GM23248 (cell line): ENCODE measurements at regions not wholly inside any gene's neighbourhood (a gene's known extent, or its start where the extent isn't known, plus 50 kb on each side); places are given as distances from the start of the nearest gene placed in this dataset.

Source experiments
- DNase-seq: peaks from one replicate; pipeline ENCODE4 v3.0.0-alpha.2; 2015
- H2AFZ ChIP-seq: fragments of 200-600 bp; sonication (generic); 2 replicates; pipeline ENCODE4 v1.6.1; 2016; ENCODE audit warnings: antibody characterized with exemption
- H3F3A ChIP-seq: fragments of 200-600 bp; sonication (generic); 2 replicates; pipeline ENCODE4 v1.6.1; 2016; ENCODE audit warnings: mild to moderate bottlenecking, antibody characterized with exemption, mixed run types; ENCODE audit not compliant: insufficient read depth
- H3K27ac ChIP-seq: fragments of 200-600 bp; sonication (generic); 2 replicates; pipeline ENCODE4 v1.5.1; 2016; ENCODE audit warnings: mild to moderate bottlenecking
- H3K27me3 ChIP-seq: fragments of 200-600 bp; sonication (generic); replicated peaks from 2 replicates; pipeline ENCODE4 v1.6.1; 2016; ENCODE audit warnings: mild to moderate bottlenecking; ENCODE audit not compliant: insufficient read depth
- H3K36me3 ChIP-seq: fragments of 200-600 bp; sonication (generic); 2 replicates; pipeline ENCODE4 v1.6.1; 2016; ENCODE audit warnings: low read depth, mild to moderate bottlenecking
- H3K4me1 ChIP-seq: fragments of 200-600 bp; sonication (generic); 2 replicates; pipeline ENCODE4 v1.6.1; 2016; ENCODE audit warnings: mild to moderate bottlenecking; ENCODE audit not compliant: insufficient read depth
- H3K4me2 ChIP-seq: fragments of 200-600 bp; sonication (generic); one replicate; pipeline ENCODE4 v1.6.1; 2016; ENCODE audit warnings: mild to moderate bottlenecking; ENCODE audit not compliant: unreplicated experiment
- H3K4me3 ChIP-seq: fragments of 200-600 bp; sonication (generic); 2 replicates; pipeline ENCODE4 v1.5.1; 2016; ENCODE audit warnings: mild to moderate bottlenecking
- H3K79me2 ChIP-seq: fragments of 200-600 bp; sonication (generic); 2 replicates; pipeline ENCODE4 v1.6.1; 2016; ENCODE audit warnings: mild to moderate bottlenecking; ENCODE audit not compliant: insufficient read depth
- H3K9ac ChIP-seq: fragments of 200-600 bp; sonication (generic); 2 replicates; pipeline ENCODE4 v1.6.1; 2016; ENCODE audit warnings: mild to moderate bottlenecking
- H3K9me2 ChIP-seq: fragments of 200-600 bp; sonication (generic); 2 replicates; pipeline ENCODE4 v1.6.1; 2016; ENCODE audit warnings: mixed run types, mild to moderate bottlenecking, moderate library complexity; ENCODE audit not compliant: insufficient read depth
- H3K9me3 ChIP-seq: fragments of 200-600 bp; sonication (generic); one replicate; pipeline ENCODE4 v1.6.1; 2017; ENCODE audit warnings: low read depth
- H4K20me1 ChIP-seq: fragments of 200-600 bp; sonication (generic); 2 replicates; pipeline ENCODE4 v1.6.0; 2016; ENCODE audit not compliant: insufficient read depth
- EZH2 ChIP-seq: fragments of 200-600 bp; sonication (generic); IDR thresholded peaks from 2 replicates; pipeline ENCODE4 v1.6.1; 2018; ENCODE audit warnings: antibody characterized with exemption, mild to moderate bottlenecking; ENCODE audit not compliant: insufficient read depth, poor library complexity, severe bottlenecking
- EZH2phosphoT487 ChIP-seq: fragments of 200-600 bp; sonication (generic); IDR thresholded peaks from 2 replicates; pipeline ENCODE4 v1.6.1; 2018; ENCODE audit warnings: antibody characterized with exemption, moderate library complexity, mild to moderate bottlenecking, low read depth; ENCODE audit not compliant: insufficient read depth
- WGBS, 2 experiments: methylation state at CpG; one replicate each; pipeline ENCODE4 v1.1.6; 2015 to 2017; ENCODE audit warnings: low lambda C conversion rate in 2 of 2, low coverage in 1 of 2; ENCODE audit errors: missing lambda C conversion rate in 2 of 2; 5-methylcytosine and 5-hydroxymethylcytosine counted together
- in situ Hi-C: fragments of 300-500 bp; cut with MboI; formaldehyde crosslinking; loops from 2 replicates; pipeline ENCODE4 v1.15.0; 2020

GRCh38 chr3:154973851-154974250 lies 106.3 kb upstream of the MME start:
- peaks cover 50% of the 10 kb centered on the region for H3K4me1 ChIP-seq
- H3K27ac ChIP-seq, result 0 out of 2 replicates have a peak overlapping the region, but pooled peaks have one; percentile 95
- no peak overlapping the region for H3K4me2 ChIP-seq
- H4K20me1 ChIP-seq, result no peaks in the 10 kb centered on the region
- in situ Hi-C loops, result no loop called here
- H2AFZ ChIP-seq, result peak overlapping the region; percentile 18; the same call in 1 of the 2 replicates
- TF ChIP-seq EZH2phosphoT487, result no peak
- no peak for TF ChIP-seq EZH2
- WGBS, 2 experiments, result 63 to 65% methylated on average over 3 of the region's 3 CpGs
- no peak overlapping the region for H3K9ac ChIP-seq
- H3K4me3 ChIP-seq, result no peak overlapping the region
- no peak for DNase-seq
- 0 out of 2 replicates have a peak, but pooled peaks cover 6% of the 10 kb centered on the region for H3K9me2 ChIP-seq
- no peaks in the 10 kb centered on the region for H3K36me3 ChIP-seq
- no peaks in the 10 kb centered on the region for H3K79me2 ChIP-seq
- H3F3A ChIP-seq, result peaks cover 35% of the 10 kb centered on the region
- no peaks in the 10 kb centered on the region for H3K9me3 ChIP-seq
- H3K27me3 ChIP-seq, result no peaks in the 10 kb centered on the region

GRCh38 chr3:154972951-154973350 lies 107.2 kb upstream of the MME start:
- H3K36me3 ChIP-seq, result no peaks in the 10 kb centered on the region
- in situ Hi-C loops, result no loop called here
- peak overlapping the region; percentile 29 for H2AFZ ChIP-seq
- H3K9ac ChIP-seq, result no peak overlapping the region
- peak; percentile 31 for DNase-seq
- peak overlapping the region; percentile 95 for H3K27ac ChIP-seq
- H3K4me3 ChIP-seq, result no peak overlapping the region
- H3K27me3 ChIP-seq, result no peaks in the 10 kb centered on the region
- no peaks in the 10 kb centered on the region for H3K79me2 ChIP-seq
- H3K4me1 ChIP-seq, result peaks cover 57% of the 10 kb centered on the region
- H3K9me3 ChIP-seq, result no peaks in the 10 kb centered on the region
- H3K9me2 ChIP-seq, result 0 out of 2 replicates have a peak, but pooled peaks cover 6% of the 10 kb centered on the region
- peak overlapping the region; percentile 83 for H3K4me2 ChIP-seq
- H4K20me1 ChIP-seq, result no peaks in the 10 kb centered on the region
- WGBS, 2 experiments, result 96 to 100% methylated on average over 1 of the region's 1 CpG
- H3F3A ChIP-seq, result peaks cover 35% of the 10 kb centered on the region
- no peak for TF ChIP-seq EZH2
- no peak for TF ChIP-seq EZH2phosphoT487

GRCh38 chr3:154971771-154972326 lies 108.3 kb upstream of the MME start:
- WGBS, 2 experiments, result 0 to 2% methylated on average over 2 of the region's 2 CpGs
- in situ Hi-C loops, result no loop called here
- Histone ChIP-seq H3K27me3 (no peaks in the 10 kb centered on the region), H3F3A (peaks cover 35% of the 10 kb centered on the region), H3K9me3 (no peaks in the 10 kb centered on the region), H3K4me2 (peak overlapping the region; percentile 83), H3K4me3 (peak overlapping the region; percentile 47), H2AFZ (peak overlapping the region; percentile 31), H3K9me2 (0 out of 2 replicates have a peak, but pooled peaks cover 6% of the 10 kb centered on the region), H3K4me1 (peaks cover 67% of the 10 kb centered on the region), H3K27ac (peak overlapping the region; percentile 95), H3K9ac (peak overlapping the region; percentile 75), H3K79me2 (no peaks in the 10 kb centered on the region), H3K36me3 (no peaks in the 10 kb centered on the region), H4K20me1 (no peaks in the 10 kb centered on the region)
- no peak for TF ChIP-seq EZH2phosphoT487
- DNase-seq, result peak; percentile 79

GRCh38 chr3:154971341-154971740 lies 108.8 kb upstream of the MME start:
- Histone ChIP-seq H3K4me2 (peak overlapping the region; percentile 83), H3K79me2 (no peaks in the 10 kb centered on the region), H3K9me3 (no peaks in the 10 kb centered on the region), H2AFZ (peak overlapping the region; percentile 31), H3K36me3 (no peaks in the 10 kb centered on the region), H3K9me2 (0 out of 2 replicates have a peak, but pooled peaks cover 6% of the 10 kb centered on the region), H4K20me1 (no peaks in the 10 kb centered on the region), H3K27me3 (no peaks in the 10 kb centered on the region), H3F3A (peaks cover 35% of the 10 kb centered on the region), H3K4me1 (peaks cover 68% of the 10 kb centered on the region), H3K9ac (peak overlapping the region; percentile 75), H3K27ac (peak overlapping the region; percentile 95), H3K4me3 (peak overlapping the region; percentile 47)
- DNase-seq, result peak; percentile 70
- WGBS, 2 experiments, result 1 to 2% methylated on average over 7 of the region's 7 CpGs
- TF ChIP-seq EZH2phosphoT487 (no peak), EZH2 (no peak)
- in situ Hi-C loops, result no loop called here
